ENCODE measurements at regions not wholly inside any gene's neighbourhood (a gene's known extent, or its start where the extent isn't known, plus 50 kb on each side); places are given as distances from the start of the nearest gene placed in this dataset.

DNA sequence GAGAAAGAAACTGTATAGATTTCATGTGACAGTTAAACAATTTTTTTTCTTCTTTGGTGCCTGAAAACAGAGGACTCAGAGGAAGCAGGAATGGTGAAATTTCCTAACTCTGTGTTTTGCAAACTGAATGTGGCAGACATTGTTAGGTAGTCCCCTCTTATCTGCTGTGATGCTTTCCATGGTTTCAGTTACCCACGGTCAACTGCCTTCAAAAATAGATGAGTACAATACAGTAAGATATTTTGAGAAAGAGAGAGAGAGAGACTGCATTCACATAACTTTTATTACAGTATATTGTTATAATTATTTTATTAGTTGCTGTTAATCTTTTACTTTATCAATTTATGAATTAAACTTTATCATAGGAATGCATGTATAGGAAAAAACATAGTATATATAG lies 627.2 kb downstream of the CCDC171 start:
- Mint-ChIP-seq H3K9me3 (peaks cover 5% of the 10 kb centered on the region), H3K4me1 (ENCODE audit: unreplicated experiment) (peaks cover 10% of the 10 kb centered on the region), H3K36me3 (no peaks in the 10 kb centered on the region), H3K27me3 (no peaks in the 10 kb centered on the region), H3K4me3 (no peak overlapping the region), H3K27ac (no peak overlapping the region)
- no peak for DNase-seq (ENCODE audit: extremely low spot score, unreplicated experiment)
- TF ChIP-seq, protein P1, sequence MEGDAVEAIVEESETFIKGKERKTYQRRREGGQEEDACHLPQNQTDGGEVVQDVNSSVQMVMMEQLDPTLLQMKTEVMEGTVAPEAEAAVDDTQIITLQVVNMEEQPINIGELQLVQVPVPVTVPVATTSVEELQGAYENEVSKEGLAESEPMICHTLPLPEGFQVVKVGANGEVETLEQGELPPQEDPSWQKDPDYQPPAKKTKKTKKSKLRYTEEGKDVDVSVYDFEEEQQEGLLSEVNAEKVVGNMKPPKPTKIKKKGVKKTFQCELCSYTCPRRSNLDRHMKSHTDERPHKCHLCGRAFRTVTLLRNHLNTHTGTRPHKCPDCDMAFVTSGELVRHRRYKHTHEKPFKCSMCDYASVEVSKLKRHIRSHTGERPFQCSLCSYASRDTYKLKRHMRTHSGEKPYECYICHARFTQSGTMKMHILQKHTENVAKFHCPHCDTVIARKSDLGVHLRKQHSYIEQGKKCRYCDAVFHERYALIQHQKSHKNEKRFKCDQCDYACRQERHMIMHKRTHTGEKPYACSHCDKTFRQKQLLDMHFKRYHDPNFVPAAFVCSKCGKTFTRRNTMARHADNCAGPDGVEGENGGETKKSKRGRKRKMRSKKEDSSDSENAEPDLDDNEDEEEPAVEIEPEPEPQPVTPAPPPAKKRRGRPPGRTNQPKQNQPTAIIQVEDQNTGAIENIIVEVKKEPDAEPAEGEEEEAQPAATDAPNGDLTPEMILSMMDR (conservative IDR thresholded peaks at IDR 0.05): no peak

DNA sequence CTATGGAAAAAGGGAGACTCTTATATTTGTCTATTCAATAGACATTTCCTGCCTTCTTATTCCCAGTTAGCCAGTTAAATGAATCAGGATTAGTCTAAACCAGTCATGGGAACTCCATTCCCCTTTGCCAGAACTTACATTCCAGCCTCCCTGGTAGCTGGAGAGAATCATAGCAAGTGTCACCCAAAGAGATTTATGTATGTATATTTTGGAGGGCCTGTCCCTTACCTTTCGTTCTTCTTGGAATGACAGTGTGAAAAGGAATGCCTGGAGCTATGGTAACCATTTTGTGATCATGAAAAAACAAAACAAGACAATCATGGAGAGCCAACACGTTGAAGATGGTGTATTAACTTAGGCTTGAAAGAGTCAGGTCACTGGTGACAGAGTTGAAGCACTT lies 627.7 kb downstream of the CCDC171 start:
- Mint-ChIP-seq H3K27ac (no peak overlapping the region), H3K9me3 (peaks cover 5% of the 10 kb centered on the region), H3K4me3 (no peak overlapping the region), H3K4me1 (ENCODE audit: unreplicated experiment) (peaks cover 10% of the 10 kb centered on the region), H3K36me3 (no peaks in the 10 kb centered on the region), H3K27me3 (no peaks in the 10 kb centered on the region)
- TF ChIP-seq, protein P1 (conservative IDR thresholded peaks at IDR 0.05): no peak
- DNase-seq (ENCODE audit: extremely low spot score, unreplicated experiment): no peak

DNA sequence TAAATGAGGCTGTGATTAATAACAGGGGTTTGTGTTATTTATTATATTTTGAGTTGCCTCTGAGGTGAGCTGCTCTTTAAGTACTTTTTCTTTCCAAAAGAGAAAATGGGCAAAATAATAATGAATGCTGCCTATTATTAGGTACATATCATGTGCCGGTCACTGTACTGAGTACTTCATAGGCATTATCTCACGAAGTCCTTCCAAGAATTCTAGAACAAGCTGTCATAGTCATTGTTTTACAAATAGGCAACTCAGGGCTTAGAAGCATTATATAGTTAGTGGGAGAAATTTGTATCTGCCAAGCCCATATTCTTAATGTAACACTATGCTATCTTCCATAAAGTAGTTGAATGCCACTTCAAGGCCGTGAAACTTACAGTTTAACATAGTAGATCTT lies 628.7 kb downstream of the CCDC171 start:
- Mint-ChIP-seq H3K27ac (no peak overlapping the region), H3K4me1 (ENCODE audit: unreplicated experiment) (peaks cover 5% of the 10 kb centered on the region), H3K4me3 (no peak overlapping the region), H3K36me3 (no peaks in the 10 kb centered on the region), H3K9me3 (peaks cover 10% of the 10 kb centered on the region), H3K27me3 (no peaks in the 10 kb centered on the region)
- TF ChIP-seq, protein P1 (conservative IDR thresholded peaks at IDR 0.05): no peak
- DNase-seq (ENCODE audit: extremely low spot score, unreplicated experiment): no peak

- Mint-ChIP-seq H3K9me3 (peaks cover 10% of the 10 kb centered on the region), H3K36me3 (no peaks in the 10 kb centered on the region), H3K27me3 (no peaks in the 10 kb centered on the region), H3K4me1 (ENCODE audit: unreplicated experiment) (peaks cover 5% of the 10 kb centered on the region), H3K27ac (no peak overlapping the region), H3K4me3 (no peak overlapping the region)
- no peak for DNase-seq (ENCODE audit: extremely low spot score, unreplicated experiment)
- TF ChIP-seq, protein P1 (conservative IDR thresholded peaks at IDR 0.05): no peak
These were observed 629.9 kb downstream of the CCDC171 start for GRCh38 chr9:16182784-16183183.

- no peak for DNase-seq (ENCODE audit: extremely low spot score, unreplicated experiment)
- Mint-ChIP-seq H3K27ac (no peak overlapping the region), H3K9me3 (peaks cover 5% of the 10 kb centered on the region), H3K36me3 (peaks cover 6% of the 10 kb centered on the region), H3K4me3 (no peak overlapping the region), H3K27me3 (no peaks in the 10 kb centered on the region), H3K4me1 (ENCODE audit: unreplicated experiment) (peaks cover 5% of the 10 kb centered on the region)
- TF ChIP-seq, protein P1 (conservative IDR thresholded peaks at IDR 0.05): no peak
These were observed 632.3 kb downstream of the CCDC171 start for GRCh38 chr9:16184964-16185646.
